HG02571 (cell line): ENCODE measurements at regions not wholly inside any gene's neighbourhood (a gene's known extent, or its start where the extent isn't known, plus 50 kb on each side); places are given as distances from the start of the nearest gene placed in this dataset.

ENCODE experiments used
- ATAC-seq: cut with Tn5 transposase; IDR thresholded peaks from one replicate; pipeline ENCODE4 v1.9.1; 2021; ENCODE audit warnings: mild to moderate bottlenecking, moderate library complexity; ENCODE audit not compliant: unreplicated experiment

GRCh38 chr6:4563156-4563555 is 213.0 kb upstream of the CDYL start:
- ATAC-seq, result no peak

- no peak for ATAC-seq
Observed at GRCh38 chr6:4561773-4562400, 214.3 kb upstream of the CDYL start.

- no peak for ATAC-seq
Observed at GRCh38 chr6:4561078-4561435, 215.1 kb upstream of the CDYL start.

- no peak for ATAC-seq
Observed at GRCh38 chr6:4560221-4561077, 215.8 kb upstream of the CDYL start.

GRCh38 chr6:4559281-4559875 is 216.8 kb upstream of the CDYL start:
- ATAC-seq, result no peak

GRCh38 chr6:4554645-4555044 is 221.6 kb upstream of the CDYL start:
- ATAC-seq, result no peak

GRCh38 chr6:4553387-4553786 is 222.8 kb upstream of the CDYL start:
- no peak for ATAC-seq

GRCh38 chr6:4550227-4550597 is 226.0 kb upstream of the CDYL start:
- ATAC-seq, result no peak

GRCh38 chr6:4549556-4550226 is 226.5 kb upstream of the CDYL start:
- no peak for ATAC-seq

GRCh38 chr6:4545893-4546292 is 230.3 kb upstream of the CDYL start:
- ATAC-seq, result no peak

GRCh38 chr6:4543596-4543995 is 232.6 kb upstream of the CDYL start:
- ATAC-seq, result no peak

GRCh38 chr6:4533576-4533975 is 242.6 kb upstream of the CDYL start:
- no peak for ATAC-seq

- ATAC-seq, result no peak
Observed at GRCh38 chr6:4531406-4531805, 244.8 kb upstream of the CDYL start.

- ATAC-seq, result no peak
Observed at GRCh38 chr6:4522453-4522852, 253.8 kb upstream of the CDYL start.

- no peak for ATAC-seq
Observed at GRCh38 chr6:4521070-4521469, 255.1 kb upstream of the CDYL start.

- ATAC-seq, result no peak
Observed at GRCh38 chr6:4518506-4518905, 257.7 kb upstream of the CDYL start.

GRCh38 chr6:4516206-4516605 is 260.0 kb upstream of the CDYL start:
- no peak for ATAC-seq

- ATAC-seq, result no peak
Observed at GRCh38 chr6:4513561-4513960, 262.6 kb upstream of the CDYL start.

GRCh38 chr6:4512051-4512471 is 264.1 kb upstream of the CDYL start:
- no peak for ATAC-seq

GRCh38 chr6:4511641-4512020 is 264.6 kb upstream of the CDYL start:
- ATAC-seq, result no peak

- no peak for ATAC-seq
Observed at GRCh38 chr6:4510906-4511640, 265.1 kb upstream of the CDYL start.
